ENCODE measurements at regions not wholly inside any gene's neighbourhood (a gene's known extent, or its start where the extent isn't known, plus 50 kb on each side); places are given as distances from the start of the nearest gene placed in this dataset.

DNA sequence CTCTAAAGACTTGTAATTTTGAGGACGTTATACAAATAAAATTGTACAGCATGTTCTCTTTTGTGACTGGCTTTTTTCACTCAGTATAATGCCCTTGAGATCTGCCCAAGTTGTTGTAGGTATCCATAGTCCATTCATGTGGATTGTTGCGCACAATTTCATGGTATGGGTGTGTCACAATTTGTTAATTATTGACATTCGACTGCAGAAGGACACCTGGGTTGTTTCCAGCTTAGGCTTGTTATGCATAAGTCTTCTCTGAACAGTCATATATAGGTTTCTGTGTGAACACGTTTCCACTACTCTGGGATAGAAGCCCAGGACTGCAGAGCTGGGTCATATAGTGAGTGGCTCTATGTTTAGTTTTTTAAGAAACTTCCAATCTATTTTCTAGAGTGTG, 800.8 kb upstream of the SALL3 start:
- TF ChIP-seq, protein P1, sequence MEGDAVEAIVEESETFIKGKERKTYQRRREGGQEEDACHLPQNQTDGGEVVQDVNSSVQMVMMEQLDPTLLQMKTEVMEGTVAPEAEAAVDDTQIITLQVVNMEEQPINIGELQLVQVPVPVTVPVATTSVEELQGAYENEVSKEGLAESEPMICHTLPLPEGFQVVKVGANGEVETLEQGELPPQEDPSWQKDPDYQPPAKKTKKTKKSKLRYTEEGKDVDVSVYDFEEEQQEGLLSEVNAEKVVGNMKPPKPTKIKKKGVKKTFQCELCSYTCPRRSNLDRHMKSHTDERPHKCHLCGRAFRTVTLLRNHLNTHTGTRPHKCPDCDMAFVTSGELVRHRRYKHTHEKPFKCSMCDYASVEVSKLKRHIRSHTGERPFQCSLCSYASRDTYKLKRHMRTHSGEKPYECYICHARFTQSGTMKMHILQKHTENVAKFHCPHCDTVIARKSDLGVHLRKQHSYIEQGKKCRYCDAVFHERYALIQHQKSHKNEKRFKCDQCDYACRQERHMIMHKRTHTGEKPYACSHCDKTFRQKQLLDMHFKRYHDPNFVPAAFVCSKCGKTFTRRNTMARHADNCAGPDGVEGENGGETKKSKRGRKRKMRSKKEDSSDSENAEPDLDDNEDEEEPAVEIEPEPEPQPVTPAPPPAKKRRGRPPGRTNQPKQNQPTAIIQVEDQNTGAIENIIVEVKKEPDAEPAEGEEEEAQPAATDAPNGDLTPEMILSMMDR (conservative IDR thresholded peaks at IDR 0.05 in 1 of 2, IDR thresholded peaks at IDR 0.05 in 1 of 2; ENCODE audit: low read depth in 1 of 2, low read length in 2 of 2), result no peak
- TF ChIP-seq EZH2 (IDR thresholded peaks at IDR 0.05; ENCODE audit: low read length, missing control alignments), result no peak

All from fibroblast of lung (primary cell).